ENCODE measurements at regions not wholly inside any gene's neighbourhood (a gene's known extent, or its start where the extent isn't known, plus 50 kb on each side); places are given as distances from the start of the nearest gene placed in this dataset.
"Not testable (repeated sequence)": the region's sequence is repeated elsewhere in the genome, so short reads cannot be mapped to it uniquely, and the experiment has no call there.

GRCh38 chr16:29222615-29223014, 183.9 kb downstream of the NPIPB11 start:
- not testable (repeated sequence) for TF ChIP-seq CTCF, POLR2A (IDR thresholded peaks at IDR 0.05)

All from body of pancreas (tissue), 4 donors.